Cardiac muscle cell (in vitro differentiated cells and primary cell): ENCODE measurements at regions not wholly inside any gene's neighbourhood (a gene's known extent, or its start where the extent isn't known, plus 50 kb on each side); places are given as distances from the start of the nearest gene placed in this dataset.

ENCODE experiments used
- DNase-seq, 2 donors: peaks; one replicate each; pipeline versions ENCODE4 v3.0.0 to v3.0.0-alpha.2; 2010 to 2017; ENCODE audit warnings: low read depth in 1 of 2, low spot score in 1 of 2
- H3K27ac ChIP-seq: fragments of 200-600 bp; sonication (generic); 2 replicates; pipeline ENCODE4 v1.5.1; 2016
- H3K27me3 ChIP-seq: fragments of 200-600 bp; sonication (generic); 2 replicates; pipeline ENCODE4 v1.6.0; 2016; ENCODE audit warnings: control low read depth
- H3K36me3 ChIP-seq: fragments of 200-600 bp; sonication (generic); 2 replicates; pipeline ENCODE4 v1.5.1; 2016; ENCODE audit warnings: control low read depth
- H3K4me1 ChIP-seq: fragments of 200-600 bp; sonication (generic); 2 replicates; pipeline ENCODE4 v1.8.1; 2017; ENCODE audit warnings: low read depth, mild to moderate bottlenecking, mixed run types
- H3K4me3 ChIP-seq: fragments of 200-600 bp; sonication (generic); 2 replicates; pipeline ENCODE4 v1.5.1; 2016; ENCODE audit warnings: mild to moderate bottlenecking
- H3K9me3 ChIP-seq: fragments of 200-600 bp; sonication (generic); 2 replicates; pipeline ENCODE4 v1.5.1; 2017; ENCODE audit warnings: low read depth, mild to moderate bottlenecking, control low read depth
- CTCF ChIP-seq: IDR thresholded peaks from 2 replicates; pipeline ENCODE4 v1.5.1; 2012; ENCODE audit warnings: low read depth, mild to moderate bottlenecking, low read length

GRCh38 chr14:97179573-97179972, 382.4 kb downstream of the VRK1 start:
- no peak for TF ChIP-seq CTCF

GRCh38 chr14:97180304-97181200, 383.4 kb downstream of the VRK1 start:
- Histone ChIP-seq H3K36me3 (no peaks in the 10 kb centered on the region), H3K9me3 (no peaks in the 10 kb centered on the region), H3K4me1 (no peaks in the 10 kb centered on the region), H3K27me3 (no peaks in the 10 kb centered on the region), H3K27ac (no peak overlapping the region), H3K4me3 (no peak overlapping the region)
- DNase-seq, result peak in 1 of 2 donors; percentile 1
- TF ChIP-seq CTCF, result no peak

More at GRCh38 chr14:97179573-97179972, 382.4 kb downstream of the VRK1 start:
- Histone ChIP-seq H3K27ac (no peak overlapping the region), H3K4me1 (no peaks in the 10 kb centered on the region), H3K36me3 (no peaks in the 10 kb centered on the region), H3K9me3 (no peaks in the 10 kb centered on the region), H3K4me3 (no peak overlapping the region), H3K27me3 (no peaks in the 10 kb centered on the region)
- no peak for DNase-seq

GRCh38 chr14:97185186-97185585, 388.0 kb downstream of the VRK1 start:
- Histone ChIP-seq H3K27ac (no peak overlapping the region), H3K36me3 (no peaks in the 10 kb centered on the region), H3K9me3 (no peaks in the 10 kb centered on the region), H3K4me3 (no peak overlapping the region), H3K4me1 (no peaks in the 10 kb centered on the region), H3K27me3 (no peaks in the 10 kb centered on the region)
- DNase-seq, result peak in 1 of 2 donors; percentile 34
- no peak for TF ChIP-seq CTCF

GRCh38 chr14:97187916-97188315, 390.7 kb downstream of the VRK1 start:
- no peak for DNase-seq
- TF ChIP-seq CTCF, result no peak
- Histone ChIP-seq H3K27ac (no peak overlapping the region), H3K4me1 (no peaks in the 10 kb centered on the region), H3K9me3 (no peaks in the 10 kb centered on the region), H3K27me3 (no peaks in the 10 kb centered on the region), H3K36me3 (no peaks in the 10 kb centered on the region), H3K4me3 (no peak overlapping the region)

- H3K4me3 ChIP-seq, result no peak overlapping the region
- H3K27ac ChIP-seq, result no peak overlapping the region
- no peaks in the 10 kb centered on the region for H3K4me1 ChIP-seq
- H3K9me3 ChIP-seq, result no peaks in the 10 kb centered on the region
- H3K27me3 ChIP-seq, result no peaks in the 10 kb centered on the region
- DNase-seq, result no peak
- H3K36me3 ChIP-seq, result no peaks in the 10 kb centered on the region
- TF ChIP-seq CTCF, result no peak
Measured at GRCh38 chr14:97196336-97196735, 399.2 kb downstream of the VRK1 start.
